ENCODE measurements at regions not wholly inside any gene's neighbourhood (a gene's known extent, or its start where the extent isn't known, plus 50 kb on each side); places are given as distances from the start of the nearest gene placed in this dataset.

- Histone ChIP-seq H3K4me3 (no peak overlapping the region), H3K4me2 (no peak overlapping the region), H3K27ac (no peak overlapping the region), H3K27me3 (no peaks in the 10 kb centered on the region), H3K36me3 (no peaks in the 10 kb centered on the region), H3K9ac (no peak overlapping the region), H4K20me1 (ENCODE audit: low read depth) (no peaks in the 10 kb centered on the region), H3K9me3 (ENCODE audit: low read depth) (no peaks in the 10 kb centered on the region), H3K79me2 (ENCODE audit: low read depth) (no peaks in the 10 kb centered on the region), H3F3A (ENCODE audit: low read depth) (no peaks in the 10 kb centered on the region), H2AFZ (replicated peaks) (no peak overlapping the region), H3K4me1 (peaks cover 3% of the 10 kb centered on the region)
- Mint-ChIP-seq H3K9me3 (peaks cover 8% of the 10 kb centered on the region), H3K4me3 (no peak overlapping the region), H3K27me3 (ENCODE audit: insufficient read depth, low read depth) (peaks cover 18% of the 10 kb centered on the region), H3K36me3 (no peaks in the 10 kb centered on the region), H3K4me1 (peaks cover 14% of the 10 kb centered on the region), H3K27ac (no peak overlapping the region)
- no peak for TF ChIP-seq EZH2 (IDR thresholded peaks at IDR 0.05)
- TF ChIP-seq CTCF (IDR thresholded peaks at IDR 0.05) = no peak
- no peak for TF ChIP-seq EZH2phosphoT487 (IDR thresholded peaks at IDR 0.05)
- no peak for DNase-seq (ENCODE audit: low spot score)
Measured at GRCh38 chr5:6185574-6185973, 192.8 kb downstream of the MED10 start.

DNA sequence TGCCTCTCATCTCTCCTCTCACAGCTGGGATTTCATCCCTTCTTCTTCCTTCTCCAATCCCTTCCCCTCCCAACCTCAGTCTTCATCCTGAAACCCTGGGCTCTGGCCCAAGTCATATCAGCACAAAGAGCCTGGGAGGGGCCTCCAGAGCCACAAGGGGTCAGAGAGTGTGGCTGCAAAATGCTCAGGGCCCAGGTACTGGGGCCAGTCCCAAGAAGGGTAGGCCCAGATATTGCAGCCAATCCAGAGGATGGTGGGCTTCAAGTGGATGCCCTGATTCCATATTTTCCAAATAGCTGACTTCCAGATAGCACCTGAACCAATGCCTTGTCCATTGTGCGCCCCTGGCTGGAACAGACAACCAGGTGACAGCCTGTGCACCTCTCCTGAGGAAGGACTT is 193.9 kb downstream of the MED10 start:
- no peak for DNase-seq (ENCODE audit: low spot score)
- Mint-ChIP-seq H3K4me1 (peaks cover 15% of the 10 kb centered on the region), H3K27me3 (ENCODE audit: insufficient read depth, low read depth) (peaks cover 14% of the 10 kb centered on the region), H3K4me3 (no peak overlapping the region), H3K9me3 (peaks cover 8% of the 10 kb centered on the region), H3K27ac (no peak overlapping the region), H3K36me3 (no peaks in the 10 kb centered on the region)
- Histone ChIP-seq H3K36me3 (no peaks in the 10 kb centered on the region), H3K9ac (no peak overlapping the region), H3K79me2 (ENCODE audit: low read depth) (no peaks in the 10 kb centered on the region), H2AFZ (replicated peaks) (no peak overlapping the region), H3K9me3 (ENCODE audit: low read depth) (no peaks in the 10 kb centered on the region), H3F3A (ENCODE audit: low read depth) (no peaks in the 10 kb centered on the region), H3K27me3 (no peaks in the 10 kb centered on the region), H3K27ac (no peak overlapping the region), H3K4me2 (no peak overlapping the region), H3K4me3 (no peak overlapping the region), H4K20me1 (ENCODE audit: low read depth) (no peaks in the 10 kb centered on the region), H3K4me1 (peaks cover 4% of the 10 kb centered on the region)
- TF ChIP-seq EZH2 (IDR thresholded peaks at IDR 0.05) = no peak
- no peak for TF ChIP-seq EZH2phosphoT487 (IDR thresholded peaks at IDR 0.05)

- no peak for DNase-seq (ENCODE audit: low spot score)
- no peaks in the 10 kb centered on the region for H4K20me1 ChIP-seq (ENCODE audit: low read depth)
- no peaks in the 10 kb centered on the region for H3K79me2 ChIP-seq (ENCODE audit: low read depth)
- H3K9ac ChIP-seq = no peak overlapping the region
- no peak overlapping the region for H2AFZ ChIP-seq (replicated peaks)
- peaks cover 10% of the 10 kb centered on the region for H3K27me3 Mint-ChIP-seq (ENCODE audit: insufficient read depth, low read depth)
- peaks cover 22% of the 10 kb centered on the region for H3K4me1 Mint-ChIP-seq
- no peak for TF ChIP-seq EZH2 (IDR thresholded peaks at IDR 0.05)
- TF ChIP-seq CTCF (IDR thresholded peaks at IDR 0.05) = no peak
- H3K4me3 ChIP-seq = no peak overlapping the region
- H3F3A ChIP-seq (ENCODE audit: low read depth) = no peaks in the 10 kb centered on the region
- no peak overlapping the region for H3K4me3 Mint-ChIP-seq
- no peak overlapping the region for H3K27ac Mint-ChIP-seq
- H3K27me3 ChIP-seq = no peaks in the 10 kb centered on the region
- peaks cover 8% of the 10 kb centered on the region for H3K9me3 Mint-ChIP-seq
- no peak overlapping the region for H3K4me2 ChIP-seq
- peaks cover 11% of the 10 kb centered on the region for H3K4me1 ChIP-seq
- no peak overlapping the region for H3K27ac ChIP-seq
- no peaks in the 10 kb centered on the region for H3K9me3 ChIP-seq (ENCODE audit: low read depth)
- H3K36me3 ChIP-seq = no peaks in the 10 kb centered on the region
- H3K36me3 Mint-ChIP-seq = no peaks in the 10 kb centered on the region
Measured at GRCh38 chr5:6183391-6184390, 194.7 kb downstream of the MED10 start.

DNA sequence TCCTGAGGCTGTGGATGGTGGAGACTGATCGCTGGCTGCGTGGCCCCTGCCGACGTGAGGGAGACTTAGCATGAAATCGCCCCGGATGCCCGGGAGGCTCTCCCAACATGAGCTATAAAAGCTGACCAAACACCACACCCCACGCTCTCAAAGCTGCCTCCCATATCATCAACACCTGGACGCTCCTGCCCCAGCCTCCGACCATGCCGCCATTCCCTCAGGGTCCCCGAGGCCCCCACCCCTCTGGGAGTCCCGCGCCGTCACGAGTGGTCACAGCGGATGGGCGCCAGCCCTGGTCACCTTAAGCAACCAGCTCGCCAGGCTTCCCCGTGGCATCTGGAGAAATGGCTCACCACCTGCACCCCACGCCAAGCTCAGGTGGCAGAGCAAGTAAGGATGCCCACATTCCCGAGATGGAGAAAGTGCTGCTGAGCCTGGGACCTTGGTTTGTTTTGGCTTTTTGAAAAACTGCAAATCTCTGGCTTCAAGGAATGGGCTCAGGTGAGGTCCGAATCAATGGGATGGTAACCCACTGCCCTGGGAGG is 196.0 kb downstream of the MED10 start:
- Mint-ChIP-seq H3K4me3 (no peak overlapping the region), H3K36me3 (no peaks in the 10 kb centered on the region), H3K27ac (no peak overlapping the region), H3K9me3 (peaks cover 6% of the 10 kb centered on the region), H3K27me3 (ENCODE audit: insufficient read depth, low read depth) (peaks cover 15% of the 10 kb centered on the region), H3K4me1 (peaks cover 10% of the 10 kb centered on the region)
- H3K79me2 ChIP-seq (ENCODE audit: low read depth) = no peaks in the 10 kb centered on the region
- no peak overlapping the region for H2AFZ ChIP-seq (replicated peaks)
- H3K4me2 ChIP-seq = no peak overlapping the region
- no peaks in the 10 kb centered on the region for H3K27me3 ChIP-seq
- H3K4me1 ChIP-seq = peaks cover 11% of the 10 kb centered on the region
- DNase-seq (ENCODE audit: low spot score) = no peak
- H3K27ac ChIP-seq = no peak overlapping the region
- H3K9me3 ChIP-seq (ENCODE audit: low read depth) = no peaks in the 10 kb centered on the region
- H3K9ac ChIP-seq = no peak overlapping the region
- no peak overlapping the region for H3K4me3 ChIP-seq
- H3F3A ChIP-seq (ENCODE audit: low read depth) = no peaks in the 10 kb centered on the region
- no peaks in the 10 kb centered on the region for H3K36me3 ChIP-seq
- no peak for TF ChIP-seq CTCF (IDR thresholded peaks at IDR 0.05)
- TF ChIP-seq EZH2phosphoT487 (IDR thresholded peaks at IDR 0.05) = no peak
- no peak for TF ChIP-seq EZH2 (IDR thresholded peaks at IDR 0.05)
- H4K20me1 ChIP-seq (ENCODE audit: low read depth) = no peaks in the 10 kb centered on the region

All from neural progenitor cell (in vitro differentiated cells).